ENCODE measurements at regions not wholly inside any gene's neighbourhood (a gene's known extent, or its start where the extent isn't known, plus 50 kb on each side); places are given as distances from the start of the nearest gene placed in this dataset.
"Not testable (repeated sequence)": the region's sequence is repeated elsewhere in the genome, so short reads cannot be mapped to it uniquely, and the experiment has no call there.

DNA sequence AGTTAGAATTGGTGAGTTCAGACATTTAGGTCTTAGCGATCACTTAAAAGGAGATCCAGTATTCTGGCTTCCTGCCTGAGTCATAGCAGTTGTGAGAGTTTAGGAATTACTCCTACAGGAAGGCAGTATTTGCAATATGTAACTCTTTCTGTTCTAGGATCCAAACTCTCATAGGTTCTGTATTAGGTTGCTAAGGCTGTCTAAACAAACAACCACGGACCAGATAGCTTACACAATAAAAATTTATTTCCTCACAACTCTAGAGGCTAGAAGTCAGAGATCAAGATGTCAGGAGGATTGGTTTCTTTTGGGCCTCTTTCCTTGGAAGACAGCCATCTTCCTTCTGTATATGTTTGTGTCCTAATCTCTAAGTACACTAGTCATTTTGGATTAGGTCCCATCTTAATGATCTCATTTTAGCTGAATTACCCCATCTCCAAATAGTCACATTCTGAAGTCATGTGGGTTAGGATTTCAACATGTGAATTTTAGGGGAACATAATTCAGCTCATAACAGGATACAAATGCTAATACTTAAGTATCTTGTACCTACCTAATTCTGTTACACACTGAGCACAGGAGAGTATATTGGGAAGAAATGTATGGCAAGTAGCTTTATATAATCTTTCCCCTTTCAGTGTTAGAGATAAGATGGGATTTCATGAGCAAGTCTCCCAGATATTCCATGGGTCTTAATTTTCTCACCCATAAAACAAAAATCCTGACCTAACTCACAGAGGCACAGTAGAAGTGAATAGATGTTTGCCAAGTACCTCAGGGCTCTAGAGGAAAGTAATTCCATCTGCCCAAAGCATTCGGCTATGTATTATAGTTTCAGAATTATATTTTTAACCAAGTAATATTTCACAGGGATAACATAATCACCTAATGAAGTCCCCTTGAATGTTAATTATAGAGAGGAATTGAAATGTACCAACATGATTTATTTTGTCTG is 144.4 kb downstream of the PTBP2 start:
- H3K27me3 ChIP-seq (ENCODE audit: control insufficient read depth, insufficient read depth, low read length), result no peaks in the 10 kb centered on the region
- H3K36me3 ChIP-seq (ENCODE audit: control insufficient read depth, insufficient read depth, low read length), result no peaks in the 10 kb centered on the region
- DNase-seq (ENCODE audit: low read depth, low spot score), result no peak
- H3K27ac ChIP-seq (ENCODE audit: low read length), result no peak overlapping the region
- H3K9me3 ChIP-seq (ENCODE audit: control insufficient read depth, insufficient read depth, low read length), result no peaks in the 10 kb centered on the region
- no peaks in the 10 kb centered on the region for H3K4me1 ChIP-seq (ENCODE audit: control insufficient read depth, insufficient read depth, low read length)
- no peak overlapping the region for H3K4me3 ChIP-seq (ENCODE audit: low read length)
- WGBS (ENCODE audit: insufficient coverage, insufficient read length), result no CpG with 5 or more reads among the region's 3 CpGs

DNA sequence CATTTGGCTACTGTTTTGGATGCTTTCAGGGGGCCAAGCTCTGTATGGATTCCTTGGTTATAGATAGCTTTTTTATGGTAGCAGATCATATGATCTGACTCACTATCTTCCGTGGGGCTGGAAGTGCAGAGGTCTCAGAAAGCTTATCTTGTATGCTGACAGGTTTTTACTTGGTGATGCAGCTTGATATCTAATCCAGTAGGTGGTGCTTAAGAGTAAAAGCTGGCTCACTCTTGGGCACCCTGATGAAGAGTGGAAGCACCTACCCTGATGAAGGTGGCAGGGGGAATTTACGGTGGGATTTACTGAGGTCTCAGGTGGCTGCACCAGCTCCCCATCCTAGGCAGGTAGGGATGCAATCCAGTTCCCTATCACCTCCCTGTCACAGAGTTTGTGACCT is 151.2 kb downstream of the PTBP2 start:
- no peak overlapping the region for H3K27ac ChIP-seq (ENCODE audit: low read length)
- no peaks in the 10 kb centered on the region for H3K9me3 ChIP-seq (ENCODE audit: control insufficient read depth, insufficient read depth, low read length)
- H3K4me1 ChIP-seq (ENCODE audit: control insufficient read depth, insufficient read depth, low read length), result no peaks in the 10 kb centered on the region
- no peak for DNase-seq (ENCODE audit: low read depth, low spot score)
- WGBS (ENCODE audit: insufficient coverage, insufficient read length), result no CpG with 5 or more reads among the region's 2 CpGs
- no peaks in the 10 kb centered on the region for H3K27me3 ChIP-seq (ENCODE audit: control insufficient read depth, insufficient read depth, low read length)
- no peaks in the 10 kb centered on the region for H3K36me3 ChIP-seq (ENCODE audit: control insufficient read depth, insufficient read depth, low read length)
- H3K4me3 ChIP-seq (ENCODE audit: low read length), result no peak overlapping the region

DNA sequence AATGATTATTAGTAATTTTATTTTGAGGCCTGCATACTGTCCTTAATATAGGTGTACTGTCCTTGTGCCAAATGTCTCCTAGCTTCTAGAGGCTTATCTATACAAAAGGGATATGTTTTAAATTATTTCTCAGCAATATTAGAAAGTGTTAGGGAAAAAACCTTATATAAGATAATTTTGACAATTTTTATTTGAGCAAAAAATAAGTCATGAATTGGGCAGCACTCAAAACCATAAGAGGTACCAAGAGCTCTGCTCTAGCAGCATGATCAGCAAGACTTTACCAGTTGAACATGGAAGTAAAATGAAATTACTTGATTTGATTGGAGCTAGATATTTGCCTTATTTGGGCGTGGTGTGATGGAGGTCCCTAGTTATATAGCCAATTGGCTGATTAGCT is 157.1 kb downstream of the PTBP2 start:
- no CpG with 5 or more reads among the region's 1 CpG for WGBS (ENCODE audit: insufficient coverage, insufficient read length)
- H3K9me3 ChIP-seq (ENCODE audit: control insufficient read depth, insufficient read depth, low read length), result no peaks in the 10 kb centered on the region

DNA sequence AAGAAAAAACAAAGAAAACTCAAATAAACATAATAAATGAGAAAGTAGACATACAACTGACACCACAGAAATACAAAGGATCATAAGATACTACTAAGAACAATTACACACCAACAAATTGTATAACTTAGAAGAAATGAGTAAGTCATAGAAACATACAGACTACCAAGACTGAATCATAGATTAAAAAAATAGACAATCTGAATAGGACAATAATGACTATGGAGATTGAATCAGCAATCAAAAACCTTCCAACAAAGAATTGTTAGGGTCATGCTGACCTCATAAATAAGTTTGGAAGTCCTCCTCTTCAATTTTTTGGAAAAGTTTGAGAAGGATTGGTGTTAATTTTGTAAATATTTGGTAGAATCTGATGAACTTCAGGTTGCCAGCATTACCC is 159.0 kb downstream of the PTBP2 start:
- Histone ChIP-seq H3K36me3 (ENCODE audit: control insufficient read depth, insufficient read depth, low read length) (no peaks in the 10 kb centered on the region), H3K4me1 (ENCODE audit: control insufficient read depth, insufficient read depth, low read length) (no peaks in the 10 kb centered on the region), H3K27ac (ENCODE audit: low read length) (no peak overlapping the region), H3K4me3 (ENCODE audit: low read length) (no peak overlapping the region), H3K9me3 (ENCODE audit: control insufficient read depth, insufficient read depth, low read length) (no peaks in the 10 kb centered on the region), H3K27me3 (ENCODE audit: control insufficient read depth, insufficient read depth, low read length) (no peaks in the 10 kb centered on the region)
- no peak for DNase-seq (ENCODE audit: low read depth, low spot score)

More for the DNA sequence above, 157.1 kb downstream of the PTBP2 start:
- Histone ChIP-seq H3K27me3 (ENCODE audit: control insufficient read depth, insufficient read depth, low read length) (no peaks in the 10 kb centered on the region), H3K27ac (ENCODE audit: low read length) (no peak overlapping the region), H3K36me3 (ENCODE audit: control insufficient read depth, insufficient read depth, low read length) (no peaks in the 10 kb centered on the region), H3K4me1 (ENCODE audit: control insufficient read depth, insufficient read depth, low read length) (no peaks in the 10 kb centered on the region), H3K4me3 (ENCODE audit: low read length) (no peak overlapping the region)
- no peak for DNase-seq (ENCODE audit: low read depth, low spot score)

DNA sequence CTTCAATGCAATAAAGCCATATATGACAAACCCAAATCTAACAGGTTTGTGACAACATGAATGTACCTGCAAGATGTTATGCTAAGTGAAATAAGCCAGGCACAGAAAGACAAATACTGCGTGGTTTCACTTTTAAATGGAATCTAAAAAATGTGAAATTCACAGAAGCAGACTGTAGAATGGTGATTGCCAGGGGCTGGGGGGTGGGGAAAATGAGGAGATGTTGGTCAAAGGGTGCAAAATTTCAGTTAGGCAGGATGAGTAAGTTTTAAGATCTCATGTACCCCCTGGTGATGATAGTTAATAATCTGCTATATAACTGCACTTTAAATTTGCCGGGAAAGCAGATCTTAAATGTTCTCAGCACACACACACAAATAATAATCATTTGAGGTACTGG is 160.5 kb downstream of the PTBP2 start:
- WGBS (ENCODE audit: insufficient coverage, insufficient read length), result no CpG with 5 or more reads among the region's 2 CpGs

DNA sequence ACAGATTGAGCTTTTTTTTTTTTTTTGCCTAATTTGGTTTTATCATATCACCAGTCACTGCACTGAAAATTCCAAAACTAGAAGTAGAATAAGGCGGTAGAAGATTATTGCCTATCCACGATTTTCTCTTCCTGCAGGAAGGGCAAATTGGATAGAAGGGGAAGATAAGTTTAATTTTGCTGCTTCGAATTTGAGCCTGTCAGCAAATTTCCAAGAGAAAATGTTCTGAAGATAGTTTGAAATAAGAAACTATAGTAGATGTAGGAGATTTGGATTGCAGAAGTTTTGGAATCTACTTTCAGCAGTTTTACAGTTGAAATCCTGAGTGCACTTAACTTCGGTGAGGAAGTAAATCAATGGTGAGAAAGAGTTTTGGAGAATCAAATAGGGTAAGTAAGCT is 164.9 kb downstream of the PTBP2 start:
- Histone ChIP-seq H3K4me3 (ENCODE audit: low read length) (no peak overlapping the region), H3K36me3 (ENCODE audit: control insufficient read depth, insufficient read depth, low read length) (no peaks in the 10 kb centered on the region), H3K27me3 (ENCODE audit: control insufficient read depth, insufficient read depth, low read length) (no peaks in the 10 kb centered on the region), H3K4me1 (ENCODE audit: control insufficient read depth, insufficient read depth, low read length) (no peaks in the 10 kb centered on the region), H3K27ac (ENCODE audit: low read length) (no peak overlapping the region), H3K9me3 (ENCODE audit: control insufficient read depth, insufficient read depth, low read length) (no peaks in the 10 kb centered on the region)
- DNase-seq (ENCODE audit: low read depth, low spot score), result no peak
- WGBS (ENCODE audit: insufficient coverage, insufficient read length), result no CpG with 5 or more reads among the region's 4 CpGs

More for the DNA sequence above, 160.5 kb downstream of the PTBP2 start:
- H3K9me3 ChIP-seq (ENCODE audit: control insufficient read depth, insufficient read depth, low read length), result no peaks in the 10 kb centered on the region
- H3K4me1 ChIP-seq (ENCODE audit: control insufficient read depth, insufficient read depth, low read length), result no peaks in the 10 kb centered on the region
- H3K27ac ChIP-seq (ENCODE audit: low read length), result no peak overlapping the region
- no peaks in the 10 kb centered on the region for H3K27me3 ChIP-seq (ENCODE audit: control insufficient read depth, insufficient read depth, low read length)
- H3K4me3 ChIP-seq (ENCODE audit: low read length), result no peak overlapping the region
- H3K36me3 ChIP-seq (ENCODE audit: control insufficient read depth, insufficient read depth, low read length), result no peaks in the 10 kb centered on the region
- DNase-seq (ENCODE audit: low read depth, low spot score), result no peak

DNA sequence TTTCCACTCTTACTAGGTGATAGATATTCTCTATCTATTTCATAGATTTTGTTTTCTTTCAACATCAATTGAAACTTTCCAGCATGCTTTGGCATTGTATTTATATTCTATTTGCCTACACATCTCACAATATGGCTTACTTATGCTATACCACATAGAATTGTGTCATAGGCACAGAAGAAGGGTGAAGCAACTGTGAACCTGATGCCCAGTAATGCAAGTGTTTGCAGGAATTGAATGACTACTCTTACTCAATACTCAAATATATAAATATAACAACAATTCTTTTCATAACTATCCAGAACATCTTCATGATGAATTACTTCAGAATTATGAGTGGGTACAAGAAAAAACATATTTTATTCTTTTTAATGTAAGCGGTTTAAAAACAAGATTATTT is 165.9 kb downstream of the PTBP2 start:
- Histone ChIP-seq H3K36me3 (ENCODE audit: control insufficient read depth, insufficient read depth, low read length) (no peaks in the 10 kb centered on the region), H3K4me3 (ENCODE audit: low read length) (no peak overlapping the region), H3K4me1 (ENCODE audit: control insufficient read depth, insufficient read depth, low read length) (no peaks in the 10 kb centered on the region), H3K27ac (ENCODE audit: low read length) (no peak overlapping the region), H3K9me3 (ENCODE audit: control insufficient read depth, insufficient read depth, low read length) (no peaks in the 10 kb centered on the region), H3K27me3 (ENCODE audit: control insufficient read depth, insufficient read depth, low read length) (no peaks in the 10 kb centered on the region)
- no peak for DNase-seq (ENCODE audit: low read depth, low spot score)
- WGBS (ENCODE audit: insufficient coverage, insufficient read length), result no CpG with 5 or more reads among the region's 1 CpG

DNA sequence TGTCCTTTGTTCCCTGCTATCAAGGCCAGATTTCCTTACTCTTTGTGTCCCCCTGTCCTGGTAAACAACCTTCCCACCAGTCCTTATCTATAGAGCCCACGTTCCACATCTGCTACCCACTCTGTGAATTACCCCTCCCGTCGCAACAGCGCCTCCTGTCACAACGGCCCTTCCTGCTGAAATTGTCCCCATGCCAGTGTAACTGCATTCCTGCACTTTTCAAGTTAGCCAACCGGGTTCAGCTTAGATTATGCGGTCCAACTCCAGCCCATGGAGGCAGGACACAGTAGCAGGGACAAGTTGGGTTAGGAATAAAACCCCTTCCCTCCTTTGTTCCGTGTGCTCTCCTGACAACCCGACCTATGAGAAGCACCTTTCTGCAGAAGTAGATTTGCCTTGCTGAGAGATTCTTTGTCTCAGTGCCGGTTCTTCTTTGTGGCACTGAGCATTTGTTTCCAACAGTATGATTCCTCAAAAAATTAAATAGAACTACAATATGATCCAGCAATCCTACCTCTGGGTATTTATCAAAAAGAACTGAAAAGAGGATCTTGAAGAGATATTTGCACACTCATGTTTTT is 180.3 kb downstream of the PTBP2 start:
- Histone ChIP-seq H3K4me3 (ENCODE audit: low read length) (no peak overlapping the region), H3K4me1 (ENCODE audit: control insufficient read depth, insufficient read depth, low read length) (no peaks in the 10 kb centered on the region), H3K27ac (ENCODE audit: low read length) (no peak overlapping the region), H3K36me3 (ENCODE audit: control insufficient read depth, insufficient read depth, low read length) (no peaks in the 10 kb centered on the region), H3K9me3 (ENCODE audit: control insufficient read depth, insufficient read depth, low read length) (no peaks in the 10 kb centered on the region), H3K27me3 (ENCODE audit: control insufficient read depth, insufficient read depth, low read length) (no peaks in the 10 kb centered on the region)
- no CpG with 5 or more reads among the region's 10 CpGs for WGBS (ENCODE audit: insufficient coverage, insufficient read length)
- no peak for DNase-seq (ENCODE audit: low read depth, low spot score)

DNA sequence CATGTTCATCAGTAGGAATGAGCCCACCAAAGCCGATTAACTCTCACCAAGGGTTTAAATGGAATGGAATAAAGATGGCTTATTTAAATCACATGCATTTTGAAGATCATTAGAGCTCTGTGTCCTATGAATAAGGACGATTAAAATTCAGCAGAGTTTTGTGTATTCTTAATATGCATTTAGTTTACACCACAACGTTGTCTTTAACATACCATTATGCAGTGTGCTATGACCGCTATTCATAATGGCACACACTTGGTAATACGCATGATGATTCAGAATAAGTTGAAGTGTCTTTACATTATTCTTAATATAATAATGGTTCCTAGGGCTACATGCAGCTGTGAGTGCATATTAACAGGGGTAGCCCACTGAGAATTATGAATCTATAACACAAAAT is 190.7 kb downstream of the PTBP2 start:
- H3K9me3 ChIP-seq (ENCODE audit: control insufficient read depth, insufficient read depth, low read length), result no peaks in the 10 kb centered on the region
- no peak for DNase-seq (ENCODE audit: low read depth, low spot score)
- no CpG with 5 or more reads among the region's 5 CpGs for WGBS (ENCODE audit: insufficient coverage, insufficient read length)

DNA sequence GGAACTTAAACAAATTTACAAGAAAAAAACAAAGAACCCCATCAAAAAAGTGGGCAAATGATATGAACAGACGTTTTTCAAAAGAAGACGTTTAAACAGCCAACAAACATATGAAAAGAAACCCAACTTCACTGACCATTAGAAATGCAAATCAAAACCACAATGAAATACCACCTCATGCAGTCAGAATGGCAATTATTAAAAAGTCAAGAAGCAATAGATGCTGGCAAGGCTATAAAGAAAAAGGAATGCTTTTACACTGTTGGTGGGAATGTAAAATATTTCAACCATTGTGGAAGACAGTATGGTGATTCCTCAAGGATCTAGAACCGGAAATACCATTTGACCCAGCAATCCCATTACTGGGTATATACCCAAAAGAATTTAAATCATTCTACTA is 194.1 kb downstream of the PTBP2 start:
- not testable (repeated sequence) for H3K9me3 ChIP-seq (ENCODE audit: control insufficient read depth, insufficient read depth, low read length); H3K27me3 ChIP-seq (ENCODE audit: control insufficient read depth, insufficient read depth, low read length); DNase-seq (ENCODE audit: low read depth, low spot score); H3K4me3 ChIP-seq (ENCODE audit: low read length); H3K4me1 ChIP-seq (ENCODE audit: control insufficient read depth, insufficient read depth, low read length); H3K27ac ChIP-seq (ENCODE audit: low read length); H3K36me3 ChIP-seq (ENCODE audit: control insufficient read depth, insufficient read depth, low read length)
- no CpG with 5 or more reads among the region's 3 CpGs for WGBS (ENCODE audit: insufficient coverage, insufficient read length)

More for the DNA sequence above, 190.7 kb downstream of the PTBP2 start:
- H3K4me3 ChIP-seq (ENCODE audit: low read length), result no peak overlapping the region
- no peaks in the 10 kb centered on the region for H3K27me3 ChIP-seq (ENCODE audit: control insufficient read depth, insufficient read depth, low read length)
- H3K27ac ChIP-seq (ENCODE audit: low read length), result no peak overlapping the region
- H3K36me3 ChIP-seq (ENCODE audit: control insufficient read depth, insufficient read depth, low read length), result no peaks in the 10 kb centered on the region
- no peaks in the 10 kb centered on the region for H3K4me1 ChIP-seq (ENCODE audit: control insufficient read depth, insufficient read depth, low read length)

DNA sequence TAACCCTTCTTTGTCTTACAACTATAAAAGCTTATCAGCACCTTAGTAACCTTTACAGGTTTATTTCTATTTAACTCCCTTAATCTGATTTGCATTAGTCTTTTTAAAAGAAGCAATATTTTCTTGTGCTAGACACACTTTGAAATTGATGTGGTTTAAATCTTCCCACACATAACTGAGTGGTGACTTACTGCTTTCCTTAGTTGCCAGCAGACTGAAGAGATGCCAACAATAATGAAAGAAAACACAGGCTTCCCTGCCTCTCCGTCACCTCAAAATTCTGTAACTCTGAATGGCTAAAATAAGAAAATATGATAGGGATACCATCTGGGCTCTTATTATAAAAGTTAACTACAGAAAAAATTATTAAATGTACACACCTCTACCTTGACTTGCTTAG is 196.8 kb downstream of the PTBP2 start:
- H3K4me1 ChIP-seq (ENCODE audit: control insufficient read depth, insufficient read depth, low read length), result no peaks in the 10 kb centered on the region
- no peak overlapping the region for H3K27ac ChIP-seq (ENCODE audit: low read length)
- H3K36me3 ChIP-seq (ENCODE audit: control insufficient read depth, insufficient read depth, low read length), result no peaks in the 10 kb centered on the region
- no CpG with 5 or more reads among the region's 1 CpG for WGBS (ENCODE audit: insufficient coverage, insufficient read length)
- H3K4me3 ChIP-seq (ENCODE audit: low read length), result no peak overlapping the region
- H3K9me3 ChIP-seq (ENCODE audit: control insufficient read depth, insufficient read depth, low read length), result no peaks in the 10 kb centered on the region
- DNase-seq (ENCODE audit: low read depth, low spot score), result no peak
- no peaks in the 10 kb centered on the region for H3K27me3 ChIP-seq (ENCODE audit: control insufficient read depth, insufficient read depth, low read length)

Data from iPS DF 6.9 (cell line).